HFFc6 (cell line): ENCODE measurements at regions not wholly inside any gene's neighbourhood (a gene's known extent, or its start where the extent isn't known, plus 50 kb on each side); places are given as distances from the start of the nearest gene placed in this dataset.

ENCODE experiments used
- DNase-seq: peaks from one replicate; pipeline ENCODE4 v3.0.0-alpha.2; 2018
- H3K27ac Mint-ChIP-seq: 2 replicates; pipeline ENCODE4 v1.8.0; 2020; ENCODE audit warnings: mild to moderate bottlenecking, mixed read lengths
- H3K27me3 Mint-ChIP-seq: 2 replicates; pipeline ENCODE4 v1.8.0; 2021; ENCODE audit warnings: mild to moderate bottlenecking, moderate library complexity, mixed read lengths; ENCODE audit not compliant: insufficient read depth
- H3K36me3 Mint-ChIP-seq: 2 replicates; pipeline ENCODE4 v1.8.0; 2021; ENCODE audit warnings: low read depth, mixed read lengths
- H3K4me1 Mint-ChIP-seq: 2 replicates; pipeline ENCODE4 v1.8.0; 2020; ENCODE audit warnings: low read depth, mixed read lengths
- H3K4me3 Mint-ChIP-seq: 2 replicates; pipeline ENCODE4 v1.8.0; 2020; ENCODE audit warnings: mild to moderate bottlenecking, moderate library complexity, mixed read lengths
- H3K9me3 Mint-ChIP-seq: 2 replicates; pipeline ENCODE4 v1.8.0; 2020; ENCODE audit warnings: mild to moderate bottlenecking, mixed read lengths
- TF ChIP-seq, protein P1 (sequence below): fragments of 200-600 bp; sonication (generic); IDR thresholded peaks from 2 replicates; pipeline ENCODE4 v1.5.0; 2021; ENCODE audit warnings: antibody characterized with exemption, mild to moderate bottlenecking

DNA sequence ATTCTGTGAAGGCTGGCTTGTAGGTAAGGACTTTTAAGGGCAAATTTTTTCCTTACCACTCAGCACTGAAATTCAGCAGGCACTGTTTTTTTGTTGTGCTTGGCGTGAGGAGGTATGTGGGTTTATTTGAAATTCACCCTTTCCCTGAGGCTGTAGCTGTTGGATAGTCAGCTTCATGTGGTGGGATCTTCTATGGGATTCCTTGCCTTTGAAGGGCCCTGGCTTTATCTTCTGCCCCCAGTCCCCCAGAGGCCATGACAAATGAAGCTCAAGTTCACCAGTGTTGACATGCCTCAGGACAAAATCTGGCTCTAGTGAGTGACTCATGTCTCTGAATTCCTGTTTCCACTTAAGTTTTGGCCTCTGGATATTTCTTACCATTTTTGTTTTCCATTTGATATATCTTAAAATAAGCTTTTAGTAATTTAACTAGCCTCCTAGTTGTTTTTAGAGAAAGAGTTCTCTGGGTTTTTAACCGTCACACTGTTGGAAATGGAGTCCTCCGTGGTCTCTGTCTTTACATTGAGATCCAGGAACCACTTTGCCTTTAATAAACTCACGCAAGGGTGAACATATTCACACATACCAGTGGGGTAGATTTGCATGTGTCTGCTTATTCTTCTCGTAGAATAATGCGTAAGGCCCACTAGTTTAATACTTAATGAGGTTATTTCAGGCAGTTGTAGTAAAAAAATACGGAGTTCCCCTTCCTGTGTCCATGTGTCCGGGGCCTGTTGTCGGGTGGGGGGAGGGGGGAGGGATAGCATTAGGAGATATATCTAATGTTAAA is 211.1 kb upstream of the FAM98A start:
- DNase-seq, result peak; percentile 41
- Mint-ChIP-seq H3K4me3 (no peak overlapping the region), H3K36me3 (no peaks in the 10 kb centered on the region), H3K27ac (peak overlapping the region; percentile 53; the same call in 1 of the 2 replicates), H3K27me3 (no peaks in the 10 kb centered on the region; the same call in 1 of the 2 replicates), H3K4me1 (no peaks in the 10 kb centered on the region), H3K9me3 (peaks cover 16% of the 10 kb centered on the region)
- TF ChIP-seq, protein P1, sequence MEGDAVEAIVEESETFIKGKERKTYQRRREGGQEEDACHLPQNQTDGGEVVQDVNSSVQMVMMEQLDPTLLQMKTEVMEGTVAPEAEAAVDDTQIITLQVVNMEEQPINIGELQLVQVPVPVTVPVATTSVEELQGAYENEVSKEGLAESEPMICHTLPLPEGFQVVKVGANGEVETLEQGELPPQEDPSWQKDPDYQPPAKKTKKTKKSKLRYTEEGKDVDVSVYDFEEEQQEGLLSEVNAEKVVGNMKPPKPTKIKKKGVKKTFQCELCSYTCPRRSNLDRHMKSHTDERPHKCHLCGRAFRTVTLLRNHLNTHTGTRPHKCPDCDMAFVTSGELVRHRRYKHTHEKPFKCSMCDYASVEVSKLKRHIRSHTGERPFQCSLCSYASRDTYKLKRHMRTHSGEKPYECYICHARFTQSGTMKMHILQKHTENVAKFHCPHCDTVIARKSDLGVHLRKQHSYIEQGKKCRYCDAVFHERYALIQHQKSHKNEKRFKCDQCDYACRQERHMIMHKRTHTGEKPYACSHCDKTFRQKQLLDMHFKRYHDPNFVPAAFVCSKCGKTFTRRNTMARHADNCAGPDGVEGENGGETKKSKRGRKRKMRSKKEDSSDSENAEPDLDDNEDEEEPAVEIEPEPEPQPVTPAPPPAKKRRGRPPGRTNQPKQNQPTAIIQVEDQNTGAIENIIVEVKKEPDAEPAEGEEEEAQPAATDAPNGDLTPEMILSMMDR, result no peak

DNA sequence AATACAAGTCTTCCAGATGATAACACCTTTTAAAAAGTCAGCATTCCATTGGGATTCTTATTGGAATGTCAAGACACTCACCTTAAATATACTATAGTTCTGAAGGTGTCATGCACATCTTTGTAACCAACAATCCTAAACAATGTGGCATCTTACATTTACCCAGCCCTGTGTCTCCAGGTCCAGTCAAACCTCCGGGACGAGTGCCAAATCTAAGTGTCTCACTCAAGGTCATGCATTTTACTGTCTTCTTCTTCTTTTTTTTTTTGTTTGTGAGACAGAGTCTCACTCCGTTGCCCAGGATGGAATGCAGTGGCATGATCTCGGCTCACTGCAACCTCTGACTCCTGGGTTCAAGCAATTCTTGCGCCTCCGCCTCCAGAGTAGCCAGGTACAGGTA is 206.9 kb upstream of the FAM98A start:
- TF ChIP-seq, protein P1, result no peak
- no peak for DNase-seq
- Mint-ChIP-seq H3K4me3 (no peak overlapping the region), H3K4me1 (no peaks in the 10 kb centered on the region), H3K9me3 (peaks cover 18% of the 10 kb centered on the region), H3K27me3 (no peaks in the 10 kb centered on the region), H3K36me3 (no peaks in the 10 kb centered on the region), H3K27ac (no peak overlapping the region)

DNA sequence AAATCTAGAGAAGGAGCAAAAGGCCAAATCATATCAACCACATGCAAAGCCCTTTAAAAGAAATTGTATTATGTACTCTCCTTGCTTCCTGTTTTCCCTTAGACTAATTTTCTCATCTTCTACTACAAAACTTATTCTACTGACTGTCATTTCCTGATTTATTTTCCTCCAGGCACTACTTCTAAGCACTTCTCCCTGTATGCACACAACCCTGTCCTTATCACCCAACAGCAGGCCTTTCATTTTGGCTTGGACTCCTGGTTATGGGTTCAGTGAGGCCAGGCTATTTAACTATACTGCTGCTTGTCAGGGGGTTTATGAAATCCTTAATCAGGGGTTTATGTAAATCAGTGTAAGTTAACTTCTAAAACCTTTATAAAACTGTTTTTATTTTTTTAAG is 205.1 kb upstream of the FAM98A start:
- TF ChIP-seq, protein P1, result no peak
- Mint-ChIP-seq H3K27ac (no peak overlapping the region), H3K9me3 (peaks cover 21% of the 10 kb centered on the region), H3K27me3 (no peaks in the 10 kb centered on the region), H3K36me3 (no peaks in the 10 kb centered on the region), H3K4me1 (no peaks in the 10 kb centered on the region), H3K4me3 (no peak overlapping the region)
- no peak for DNase-seq

DNA sequence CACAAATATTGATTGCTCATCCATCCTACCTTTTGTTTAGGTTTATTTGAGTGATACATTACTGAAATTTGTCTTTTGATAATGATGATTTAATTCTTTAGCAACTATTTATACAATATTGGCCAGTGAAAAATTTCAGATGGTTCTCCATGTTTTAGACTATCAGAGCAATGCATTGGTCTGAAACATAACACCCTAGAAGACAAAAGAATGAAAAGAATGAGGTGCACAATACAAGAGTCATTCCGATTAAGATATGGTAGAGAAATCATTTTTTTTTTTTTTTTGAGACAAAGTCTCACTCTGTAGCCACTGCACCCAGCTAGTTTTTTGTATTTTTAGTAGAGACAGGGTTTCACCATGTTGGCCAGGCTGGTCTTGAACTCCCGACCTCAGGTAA is 197.4 kb upstream of the FAM98A start:
- no peak for DNase-seq
- no peaks in the 10 kb centered on the region for H3K27me3 Mint-ChIP-seq
- H3K9me3 Mint-ChIP-seq, result peaks cover 47% of the 10 kb centered on the region
- H3K4me1 Mint-ChIP-seq, result no peaks in the 10 kb centered on the region
- no peak overlapping the region for H3K27ac Mint-ChIP-seq
- no peak overlapping the region for H3K4me3 Mint-ChIP-seq
- TF ChIP-seq, protein P1, result no peak
- no peaks in the 10 kb centered on the region; the same call in 1 of the 2 replicates for H3K36me3 Mint-ChIP-seq

DNA sequence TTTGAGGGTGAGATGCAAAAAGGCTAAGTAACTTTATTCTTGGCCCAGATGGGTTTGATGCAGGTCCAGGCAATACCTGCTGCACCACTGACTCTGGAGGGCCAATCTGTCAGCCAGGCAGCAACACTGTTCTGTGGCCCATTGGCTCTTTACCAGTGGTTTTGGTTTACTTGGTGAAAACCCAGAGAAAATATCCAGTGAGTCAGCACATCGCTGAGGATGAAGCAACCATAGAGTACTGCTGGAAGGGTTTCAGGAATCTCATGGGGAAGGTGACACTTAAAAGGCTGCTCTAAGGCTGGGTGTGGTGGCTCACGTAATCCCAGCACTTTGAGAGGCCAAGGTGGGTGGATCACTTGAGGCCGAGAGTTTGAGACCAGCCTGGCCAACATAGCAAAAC is 192.5 kb upstream of the FAM98A start:
- Mint-ChIP-seq H3K4me1 (no peaks in the 10 kb centered on the region; the same call in 1 of the 2 replicates), H3K27ac (no peak overlapping the region), H3K36me3 (no peaks in the 10 kb centered on the region; the same call in 1 of the 2 replicates), H3K9me3 (peaks cover 24% of the 10 kb centered on the region), H3K27me3 (no peaks in the 10 kb centered on the region), H3K4me3 (no peak overlapping the region)
- peak; percentile 62 for DNase-seq
- TF ChIP-seq, protein P1, result no peak
